SJCRH30 (cell line): ENCODE measurements at regions not wholly inside any gene's neighbourhood (a gene's known extent, or its start where the extent isn't known, plus 50 kb on each side); places are given as distances from the start of the nearest gene placed in this dataset.

Experiments
- DNase-seq, 2 experiments: peaks; one replicate each; pipeline ENCODE4 v3.0.0-alpha.2; 2015 to 2020
- H3K27ac ChIP-seq: fragments of 250-450 bp; sonication (Bioruptor Pico); 2 replicates; pipeline ENCODE4 v1.5.1; 2020; ENCODE audit warnings: mild to moderate bottlenecking, moderate library complexity
- H3K27me3 ChIP-seq: fragments of 250-450 bp; sonication (Bioruptor Pico); 2 replicates; pipeline ENCODE4 v1.5.1; 2020; ENCODE audit warnings: mild to moderate bottlenecking, moderate library complexity
- H3K36me3 ChIP-seq: fragments of 250-450 bp; sonication (Bioruptor Pico); 2 replicates; pipeline ENCODE4 v1.5.1; 2020; ENCODE audit warnings: mild to moderate bottlenecking, moderate library complexity
- H3K4me1 ChIP-seq: fragments of 250-450 bp; sonication (Bioruptor Pico); 2 replicates; pipeline ENCODE4 v1.5.1; 2020; ENCODE audit warnings: mild to moderate bottlenecking, moderate library complexity
- H3K4me3 ChIP-seq: fragments of 250-450 bp; sonication (Bioruptor Pico); 2 replicates; pipeline ENCODE4 v1.5.1; 2020; ENCODE audit warnings: mild to moderate bottlenecking, moderate library complexity
- H3K9me3 ChIP-seq: fragments of 250-450 bp; sonication (Bioruptor Pico); replicated peaks from 2 replicates; pipeline ENCODE4 v1.5.1; 2020; ENCODE audit warnings: mild to moderate bottlenecking, moderate library complexity

- Histone ChIP-seq H3K27me3 (no peaks in the 10 kb centered on the region), H3K9me3 (no peaks in the 10 kb centered on the region), H3K27ac (no peak overlapping the region), H3K36me3 (no peaks in the 10 kb centered on the region), H3K4me1 (peaks cover 9% of the 10 kb centered on the region), H3K4me3 (no peak overlapping the region)
- no peak for DNase-seq
Measured at GRCh38 chr1:213727853-213728592, 259.8 kb upstream of the PROX1 start.

DNA sequence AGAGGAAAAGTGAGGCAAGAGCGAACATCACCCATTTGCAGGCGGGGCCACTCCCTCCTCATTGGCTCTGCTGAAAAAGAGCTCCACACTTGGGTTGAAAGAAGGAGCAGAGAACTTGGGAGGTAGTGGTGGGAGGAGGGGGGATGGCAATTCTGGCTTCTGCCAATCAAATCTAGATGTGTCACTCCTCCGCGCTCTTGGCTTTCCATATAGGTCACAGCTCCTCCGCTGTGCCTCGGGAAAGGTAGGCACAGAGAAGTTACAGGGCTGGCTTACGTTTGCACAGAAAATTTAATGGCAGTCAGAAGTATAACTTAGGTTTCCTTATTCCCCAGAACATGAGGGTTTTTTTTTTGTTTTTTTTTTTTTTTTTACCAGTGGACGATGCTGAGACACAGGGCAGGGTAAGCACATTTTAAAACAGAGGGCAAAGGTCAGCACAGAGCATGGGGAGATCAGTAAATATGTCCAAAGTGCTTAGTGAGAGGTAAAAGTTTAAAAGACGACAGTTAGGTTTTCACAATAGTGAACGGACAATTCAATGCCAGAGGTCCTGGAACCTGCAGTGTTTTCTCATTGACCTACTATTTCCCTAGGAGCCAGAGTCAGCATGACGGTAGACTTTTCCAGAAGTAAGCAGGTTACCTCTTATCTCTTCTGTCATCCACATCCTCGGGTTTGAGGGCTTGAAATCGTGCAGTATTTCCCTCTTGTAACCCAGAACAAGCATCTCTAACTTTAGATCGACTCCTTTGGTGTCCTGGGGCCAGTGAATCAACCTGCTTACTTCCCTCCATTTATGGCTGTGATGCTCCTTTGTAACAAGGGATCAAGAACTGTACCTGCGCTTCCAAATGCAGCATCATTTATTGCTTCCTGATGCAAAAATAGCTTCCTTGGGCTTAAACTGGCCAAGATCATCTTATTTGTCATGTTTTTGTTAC, 258.9 kb upstream of the PROX1 start:
- Histone ChIP-seq H3K4me3 (no peak overlapping the region), H3K9me3 (no peaks in the 10 kb centered on the region), H3K27me3 (no peaks in the 10 kb centered on the region), H3K4me1 (peaks cover 9% of the 10 kb centered on the region), H3K36me3 (no peaks in the 10 kb centered on the region), H3K27ac (no peak overlapping the region)
- DNase-seq, result no peak

GRCh38 chr1:213733705-213734104, 254.1 kb upstream of the PROX1 start:
- Histone ChIP-seq H3K4me3 (no peak overlapping the region), H3K4me1 (no peaks in the 10 kb centered on the region), H3K27ac (no peak overlapping the region), H3K9me3 (no peaks in the 10 kb centered on the region), H3K36me3 (no peaks in the 10 kb centered on the region), H3K27me3 (no peaks in the 10 kb centered on the region)
- DNase-seq, result no peak

DNA sequence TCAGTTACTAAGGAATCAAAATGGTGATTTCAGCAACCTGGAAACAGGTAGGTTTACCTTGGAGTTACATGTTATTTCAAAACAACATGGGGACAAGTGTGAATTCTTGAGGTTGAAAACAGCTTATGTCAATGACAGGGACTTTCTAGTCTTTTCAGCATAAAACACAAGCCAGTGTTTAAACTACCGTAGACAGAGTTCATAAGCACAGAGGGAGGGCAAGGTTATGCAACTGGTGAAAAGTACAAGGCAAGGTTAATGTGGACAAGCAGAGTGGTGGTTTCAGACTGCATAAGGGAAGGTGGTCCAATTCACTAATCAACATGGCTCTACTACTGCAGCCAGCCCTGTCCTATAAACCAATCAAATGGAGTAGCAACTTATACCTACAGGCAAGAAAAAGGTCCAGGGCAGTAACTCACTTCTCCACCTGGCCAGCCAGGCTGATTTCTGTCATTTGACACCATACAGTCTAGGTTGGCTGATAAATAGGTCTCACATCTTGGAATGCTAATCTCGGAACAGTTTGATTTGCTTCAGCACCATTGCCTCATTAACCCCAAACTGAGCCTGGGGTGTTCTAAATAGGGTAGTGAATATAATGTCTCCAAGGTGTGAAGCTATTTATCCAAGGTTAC, 250.3 kb upstream of the PROX1 start:
- H3K4me1 ChIP-seq, result no peaks in the 10 kb centered on the region
- H3K9me3 ChIP-seq, result no peaks in the 10 kb centered on the region
- H3K36me3 ChIP-seq, result no peaks in the 10 kb centered on the region
- H3K27ac ChIP-seq, result no peak overlapping the region
- H3K27me3 ChIP-seq, result no peaks in the 10 kb centered on the region
- H3K4me3 ChIP-seq, result no peak overlapping the region
- no peak for DNase-seq

- H3K27ac ChIP-seq, result no peak overlapping the region
- no peaks in the 10 kb centered on the region for H3K27me3 ChIP-seq
- no peak for DNase-seq
- H3K9me3 ChIP-seq, result peaks cover 3% of the 10 kb centered on the region; the same call in 1 of the 2 replicates
- H3K4me1 ChIP-seq, result no peaks in the 10 kb centered on the region
- no peaks in the 10 kb centered on the region for H3K36me3 ChIP-seq
- no peak overlapping the region for H3K4me3 ChIP-seq
Measured at GRCh38 chr1:213738658-213739057, 249.1 kb upstream of the PROX1 start.

GRCh38 chr1:213742992-213743391, 244.8 kb upstream of the PROX1 start:
- peaks cover 4% of the 10 kb centered on the region; the same call in 1 of the 2 replicates for H3K27me3 ChIP-seq
- peaks cover 3% of the 10 kb centered on the region; the same call in 1 of the 2 replicates for H3K9me3 ChIP-seq
- no peaks in the 10 kb centered on the region for H3K36me3 ChIP-seq
- DNase-seq, result no peak
- no peak overlapping the region for H3K4me3 ChIP-seq
- H3K27ac ChIP-seq, result no peak overlapping the region
- H3K4me1 ChIP-seq, result no peaks in the 10 kb centered on the region

- Histone ChIP-seq H3K27me3 (peaks cover 4% of the 10 kb centered on the region; the same call in 1 of the 2 replicates), H3K36me3 (no peaks in the 10 kb centered on the region), H3K4me1 (no peaks in the 10 kb centered on the region), H3K9me3 (peaks cover 3% of the 10 kb centered on the region; the same call in 1 of the 2 replicates), H3K27ac (no peak overlapping the region), H3K4me3 (no peak overlapping the region)
- DNase-seq, result no peak
Measured at GRCh38 chr1:213744780-213745179, 243.0 kb upstream of the PROX1 start.

DNA sequence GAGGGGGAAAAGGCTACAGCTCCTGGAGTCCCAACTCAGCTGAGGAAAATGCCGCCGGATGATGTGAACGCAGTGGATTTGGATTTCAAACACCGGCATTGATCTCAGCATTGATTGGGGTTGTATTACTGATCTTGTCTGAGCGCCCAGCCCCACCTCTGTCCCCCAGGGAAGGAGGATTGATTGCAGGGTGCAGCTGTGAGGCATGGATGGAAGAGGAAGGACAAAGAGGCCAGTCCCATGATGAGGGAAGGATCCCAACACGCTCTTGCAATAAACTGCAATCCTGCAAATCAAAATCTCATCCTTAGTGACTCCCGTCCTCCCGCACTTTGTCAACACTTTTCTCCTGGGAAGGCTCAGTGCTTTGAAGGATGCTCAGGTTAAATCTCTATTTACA, 242.3 kb upstream of the PROX1 start:
- Histone ChIP-seq H3K4me1 (no peaks in the 10 kb centered on the region), H3K9me3 (peaks cover 3% of the 10 kb centered on the region; the same call in 1 of the 2 replicates), H3K4me3 (no peak overlapping the region), H3K36me3 (no peaks in the 10 kb centered on the region), H3K27me3 (peaks cover 4% of the 10 kb centered on the region; the same call in 1 of the 2 replicates), H3K27ac (no peak overlapping the region)
- DNase-seq, result no peak

DNA sequence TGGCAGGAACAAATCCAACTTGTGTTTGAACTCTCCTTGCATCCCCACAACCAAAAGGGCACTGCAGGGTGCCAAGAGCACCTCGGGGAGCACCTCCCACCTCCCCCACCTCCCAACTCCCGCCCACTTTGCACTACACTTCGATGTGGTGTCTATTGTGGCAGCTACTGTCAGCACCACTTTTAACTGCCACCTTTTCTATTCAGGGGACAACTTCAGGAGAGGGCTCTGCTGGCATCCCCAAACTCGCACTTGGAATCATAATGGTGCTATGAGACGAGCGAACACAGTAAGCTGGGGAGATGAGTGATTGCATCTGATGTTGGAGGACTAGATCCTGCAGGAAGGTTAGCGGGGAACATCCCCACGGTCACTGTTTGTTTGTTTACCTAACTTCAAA, 238.2 kb upstream of the PROX1 start:
- Histone ChIP-seq H3K4me3 (no peak overlapping the region), H3K27me3 (peaks cover 2% of the 10 kb centered on the region; the same call in 1 of the 2 replicates), H3K36me3 (no peaks in the 10 kb centered on the region), H3K9me3 (no peaks in the 10 kb centered on the region), H3K27ac (no peak overlapping the region), H3K4me1 (no peaks in the 10 kb centered on the region)
- no peak for DNase-seq

- Histone ChIP-seq H3K36me3 (no peaks in the 10 kb centered on the region), H3K4me1 (no peaks in the 10 kb centered on the region)
- DNase-seq, result no peak
Measured at GRCh38 chr1:213750231-213751063, 237.3 kb upstream of the PROX1 start.

DNA sequence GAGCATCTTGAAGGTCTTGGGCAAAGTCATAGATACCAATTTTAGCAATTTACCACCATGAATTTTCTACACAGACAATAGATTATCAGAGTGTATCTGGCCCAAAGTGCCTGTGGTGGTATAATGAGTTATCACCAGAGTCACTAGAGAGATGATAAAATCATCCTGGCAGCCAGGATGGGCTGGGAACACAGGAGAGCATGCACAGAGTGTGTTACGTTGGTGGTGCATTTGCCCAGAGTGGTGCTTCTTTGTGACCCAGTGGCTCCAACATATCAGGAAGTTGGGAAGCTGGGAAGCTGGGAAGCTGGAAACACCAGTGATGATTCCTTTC, 236.7 kb upstream of the PROX1 start:
- Histone ChIP-seq H3K36me3 (no peaks in the 10 kb centered on the region), H3K9me3 (no peaks in the 10 kb centered on the region), H3K4me1 (no peaks in the 10 kb centered on the region), H3K27me3 (no peaks in the 10 kb centered on the region; the same call in 1 of the 2 replicates), H3K27ac (no peak overlapping the region), H3K4me3 (no peak overlapping the region)
- DNase-seq, result no peak

More at GRCh38 chr1:213750231-213751063, 237.3 kb upstream of the PROX1 start:
- no peaks in the 10 kb centered on the region; the same call in 1 of the 2 replicates for H3K27me3 ChIP-seq
- H3K4me3 ChIP-seq, result no peak overlapping the region
- H3K27ac ChIP-seq, result no peak overlapping the region
- no peaks in the 10 kb centered on the region for H3K9me3 ChIP-seq

DNA sequence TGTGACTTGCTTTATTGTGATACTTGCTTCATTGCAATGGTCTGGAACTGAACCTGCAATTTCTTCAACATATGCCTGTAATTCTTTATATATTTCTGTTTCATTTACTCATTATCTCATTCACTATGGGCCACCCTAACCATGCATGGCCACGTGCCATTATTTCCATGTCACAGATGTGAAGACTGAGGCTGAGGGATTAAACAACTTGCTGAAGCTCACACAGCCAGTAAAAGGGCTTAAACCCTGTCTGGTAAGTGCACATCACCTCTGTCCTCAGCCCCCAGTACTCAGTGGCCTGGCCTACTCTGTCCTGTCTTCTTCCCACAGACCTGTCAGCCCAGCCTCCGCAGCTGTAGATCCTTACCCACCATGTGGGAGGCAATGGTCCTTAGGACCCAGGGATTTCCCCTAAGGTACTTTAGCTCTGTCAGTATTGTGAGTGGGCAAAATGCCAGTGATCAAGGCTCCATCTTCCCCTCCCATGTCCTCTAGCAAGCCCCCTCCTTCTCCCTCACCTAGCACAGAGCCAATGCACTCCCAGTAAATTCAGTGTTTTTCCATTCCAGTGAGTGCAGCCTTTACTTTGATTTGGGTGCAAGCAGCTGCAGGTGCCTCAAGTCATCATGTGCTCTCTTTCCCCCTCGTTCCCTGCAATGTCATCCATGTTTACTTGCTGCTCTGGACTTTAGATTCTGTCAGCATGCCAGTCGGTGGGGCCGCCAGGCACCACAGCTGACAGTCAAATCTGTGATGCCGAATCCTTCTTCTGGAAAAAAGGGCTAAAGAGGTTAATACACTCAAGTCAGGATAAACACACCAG, 228.2 kb upstream of the PROX1 start:
- no peaks in the 10 kb centered on the region; the same call in 1 of the 2 replicates for H3K27me3 ChIP-seq
- no peak for DNase-seq
- H3K36me3 ChIP-seq, result no peaks in the 10 kb centered on the region
- no peaks in the 10 kb centered on the region; the same call in 1 of the 2 replicates for H3K9me3 ChIP-seq
- no peak overlapping the region for H3K4me3 ChIP-seq
- H3K27ac ChIP-seq, result no peak overlapping the region
- no peaks in the 10 kb centered on the region for H3K4me1 ChIP-seq

GRCh38 chr1:213761845-213762407, 225.8 kb upstream of the PROX1 start:
- H3K4me1 ChIP-seq, result no peaks in the 10 kb centered on the region
- no peak for DNase-seq
- no peaks in the 10 kb centered on the region; the same call in 1 of the 2 replicates for H3K9me3 ChIP-seq

More at GRCh38 chr1:213761845-213762407, 225.8 kb upstream of the PROX1 start:
- Histone ChIP-seq H3K27ac (no peak overlapping the region), H3K4me3 (no peak overlapping the region), H3K27me3 (no peaks in the 10 kb centered on the region; the same call in 1 of the 2 replicates), H3K36me3 (no peaks in the 10 kb centered on the region)
